HG02840 (cell line): ENCODE measurements at regions not wholly inside any gene's neighbourhood (a gene's known extent, or its start where the extent isn't known, plus 50 kb on each side); places are given as distances from the start of the nearest gene placed in this dataset.
"Not testable (repeated sequence)": the region's sequence is repeated elsewhere in the genome, so short reads cannot be mapped to it uniquely, and the experiment has no call there.

Experiments used
- ATAC-seq: cut with Tn5 transposase; IDR thresholded peaks from one replicate; pipeline ENCODE4 v1.9.1; 2021; ENCODE audit warnings: mild to moderate bottlenecking, moderate library complexity, moderate number of reproducible peaks; ENCODE audit not compliant: unreplicated experiment, low FRiP score

- no peak for ATAC-seq
These were observed 218.8 kb downstream of the DAD1 start for GRCh38 chr14:22370084-22370847.

- no peak for ATAC-seq
These were observed 230.3 kb downstream of the DAD1 start for GRCh38 chr14:22358726-22359125.

DNA sequence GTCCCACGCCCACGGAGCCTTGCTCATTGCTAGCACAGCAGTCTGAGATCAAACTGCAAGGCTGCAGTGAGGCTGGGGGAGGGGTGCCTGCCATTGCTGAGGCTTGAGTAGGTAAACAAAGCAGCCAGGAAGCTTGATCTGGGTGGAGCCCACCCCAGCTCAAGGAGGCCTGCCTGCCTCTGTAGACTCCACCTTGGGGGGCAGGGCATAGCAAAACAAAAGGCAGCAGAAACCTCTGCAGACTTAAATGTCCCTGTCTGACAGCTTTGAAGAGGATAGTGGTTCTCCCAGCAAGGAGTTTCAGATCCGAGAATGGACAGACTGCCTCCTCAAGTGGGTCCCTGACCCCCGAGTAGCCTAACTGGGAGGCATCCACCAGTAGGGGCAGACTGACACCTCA, 239.7 kb downstream of the DAD1 start:
- ATAC-seq: not testable (repeated sequence)

GRCh38 chr14:22344673-22345072, 244.4 kb downstream of the DAD1 start:
- no peak for ATAC-seq

- not testable (repeated sequence) for ATAC-seq
These were observed 244.8 kb downstream of the DAD1 start for GRCh38 chr14:22344209-22344608.

GRCh38 chr14:22341049-22341448, 248.0 kb downstream of the DAD1 start:
- no peak for ATAC-seq

DNA sequence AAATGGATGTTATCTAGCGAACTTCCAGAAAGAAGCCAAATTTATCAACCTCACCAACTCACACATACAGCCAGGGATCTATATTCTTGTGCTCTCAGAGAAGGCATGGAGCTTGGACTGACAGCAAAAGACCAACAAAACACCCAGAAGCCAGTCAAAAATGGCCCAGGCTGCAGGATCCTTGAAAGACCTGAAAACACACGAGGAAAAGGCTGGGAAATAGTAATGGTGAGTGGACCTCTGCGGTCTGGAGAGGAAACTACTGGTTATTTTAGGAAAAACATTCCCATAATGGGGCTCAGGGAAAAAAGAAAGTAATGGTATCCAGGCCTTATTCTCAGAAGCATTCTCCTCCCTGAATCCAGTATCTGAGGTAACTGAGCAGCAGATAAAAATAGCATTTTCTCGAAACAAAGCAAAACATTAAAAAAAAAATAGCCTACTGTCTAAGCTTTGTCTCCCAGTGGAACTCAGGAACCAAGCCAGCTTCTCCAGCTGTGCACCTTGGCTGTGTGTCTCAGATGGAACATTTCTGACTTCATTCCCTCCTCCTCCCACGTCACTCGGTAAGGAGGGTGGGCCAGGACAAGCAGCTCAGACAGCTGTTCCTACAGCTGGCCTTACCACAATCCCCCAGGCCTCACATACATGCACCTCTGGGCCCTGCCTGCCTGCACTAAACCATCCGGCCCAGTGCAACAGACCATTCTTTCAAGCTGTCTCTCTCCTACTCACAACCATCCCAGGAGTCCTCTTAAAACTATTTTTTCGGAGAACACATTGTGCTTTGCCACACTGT, 249.9 kb downstream of the DAD1 start:
- ATAC-seq: no peak

DNA sequence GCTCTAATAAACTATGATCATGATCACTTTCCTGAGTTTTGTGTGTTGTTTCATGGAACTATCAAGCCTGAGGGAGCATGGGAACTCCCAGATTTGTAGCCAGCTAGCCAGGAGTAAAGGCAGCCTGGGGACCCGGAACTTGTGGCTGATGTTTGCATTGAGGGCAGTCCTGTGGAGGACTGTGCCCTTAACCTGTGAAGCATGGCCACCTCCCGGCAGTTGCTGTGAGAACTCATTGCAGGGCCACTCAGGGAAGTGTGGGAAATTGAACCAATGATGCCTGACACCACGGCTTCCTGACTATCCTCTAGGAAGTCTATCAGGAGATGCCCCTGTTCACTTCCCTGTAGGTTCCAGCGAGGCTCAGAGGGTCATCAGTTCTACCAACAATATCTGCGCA, 250.6 kb downstream of the DAD1 start:
- no peak for ATAC-seq

GRCh38 chr14:22337938-22338337, 251.1 kb downstream of the DAD1 start:
- ATAC-seq: no peak

DNA sequence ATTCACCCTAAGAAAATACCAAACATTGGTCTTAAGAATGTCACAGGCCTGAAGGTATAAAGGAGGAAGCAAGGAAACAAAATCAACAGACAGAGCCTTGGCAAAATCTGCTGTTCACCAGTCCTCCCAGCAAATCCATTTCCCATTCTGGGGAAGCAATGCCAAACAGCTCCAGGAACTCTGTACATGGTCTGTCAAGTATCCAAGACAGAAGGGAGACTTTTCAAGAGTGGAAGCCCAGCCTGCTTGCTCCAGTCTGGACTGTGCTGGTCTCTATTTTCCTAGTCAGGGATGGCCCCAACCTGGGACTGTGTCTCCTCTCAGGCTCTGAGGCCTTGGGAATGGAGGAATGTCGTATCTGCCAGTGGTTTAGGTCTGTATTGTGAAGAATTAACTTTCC, 251.5 kb downstream of the DAD1 start:
- ATAC-seq: no peak

DNA sequence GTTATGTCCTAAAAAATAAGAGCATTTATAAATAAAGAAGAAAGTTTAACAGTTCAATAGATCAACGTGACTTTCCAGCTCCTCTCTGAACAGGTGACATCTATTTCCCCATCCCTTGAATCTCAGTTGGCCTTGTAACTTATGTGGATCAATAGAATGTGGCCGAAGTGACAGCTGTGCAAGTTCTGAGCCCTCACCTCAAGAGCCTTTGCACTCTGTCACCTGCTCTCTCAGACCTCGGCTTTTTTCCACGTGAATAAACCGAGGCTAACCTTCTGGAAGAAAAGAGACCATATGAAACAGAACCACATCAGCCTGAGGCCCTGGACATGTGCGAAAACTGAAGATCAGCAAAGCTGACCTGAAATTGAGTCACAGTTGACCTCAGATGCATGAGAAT, 253.0 kb downstream of the DAD1 start:
- ATAC-seq: no peak

- ATAC-seq: no peak
These were observed 254.4 kb downstream of the DAD1 start for GRCh38 chr14:22334627-22335026.

DNA sequence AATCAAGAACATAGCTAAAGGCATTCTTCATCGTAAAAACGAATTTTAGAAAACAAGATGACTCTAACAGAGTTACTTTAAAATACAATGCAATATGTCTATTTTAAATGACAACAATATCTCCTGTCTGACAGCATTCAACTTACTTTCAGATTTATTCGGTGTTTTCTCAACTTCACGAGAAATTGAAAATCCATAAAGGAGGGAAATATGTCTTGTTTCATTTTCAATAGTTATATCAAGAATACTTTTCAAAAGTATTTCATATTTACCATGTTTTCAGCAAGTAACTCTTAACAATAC, 254.8 kb downstream of the DAD1 start:
- no peak for ATAC-seq

- no peak for ATAC-seq
These were observed 255.4 kb downstream of the DAD1 start for GRCh38 chr14:22333422-22334274.

DNA sequence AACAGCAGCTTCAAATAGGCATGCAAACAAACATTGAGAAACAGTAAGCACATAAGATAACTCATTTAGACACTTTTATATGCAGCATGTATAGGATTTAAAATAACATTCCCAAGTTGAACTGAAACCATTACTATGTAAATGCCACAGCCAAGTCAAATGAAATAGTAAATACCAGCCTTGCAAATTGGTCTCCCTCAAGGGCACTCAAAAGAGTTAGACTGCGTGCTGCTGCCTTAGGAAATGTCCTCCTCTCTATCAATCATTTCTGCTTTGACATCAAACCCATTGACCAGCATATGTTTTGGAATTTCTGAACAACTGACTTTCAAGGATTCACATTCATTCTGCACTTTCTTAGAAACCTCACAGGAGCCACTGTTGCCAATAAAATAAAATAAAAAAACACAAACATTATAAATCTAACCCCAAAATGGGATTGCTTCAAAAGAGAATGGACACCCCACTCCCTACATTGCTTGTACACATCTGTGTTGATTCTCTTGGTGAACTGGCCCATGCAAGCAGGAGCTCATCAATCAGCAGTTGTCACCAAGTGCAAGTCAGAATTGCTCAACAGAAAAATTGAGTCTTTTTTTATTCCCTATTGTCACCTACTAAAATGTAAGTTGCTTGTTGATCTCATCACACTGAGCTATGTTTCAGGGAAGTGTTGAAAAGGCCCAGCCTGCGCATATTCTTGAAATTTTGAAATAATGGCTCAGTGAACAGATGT, 256.2 kb downstream of the DAD1 start:
- ATAC-seq: no peak

- no peak for ATAC-seq
These were observed 259.7 kb downstream of the DAD1 start for GRCh38 chr14:22329371-22329770.

- ATAC-seq: no peak
These were observed 263.2 kb downstream of the DAD1 start for GRCh38 chr14:22325676-22326400.

GRCh38 chr14:22320362-22320750, 268.7 kb downstream of the DAD1 start:
- no peak for ATAC-seq

- no peak for ATAC-seq
These were observed 269.3 kb downstream of the DAD1 start for GRCh38 chr14:22319526-22320361.
